GM12875 (cell line): ENCODE measurements at regions not wholly inside any gene's neighbourhood (a gene's known extent, or its start where the extent isn't known, plus 50 kb on each side); places are given as distances from the start of the nearest gene placed in this dataset.

Experiments used
- H3K4me3 ChIP-seq: one replicate; pipeline ENCODE4 v1.5.1; 2011; ENCODE audit warnings: low read depth, low read length, control low read depth
- CTCF ChIP-seq: IDR thresholded peaks from 2 replicates; pipeline ENCODE4 v1.5.1; 2011; ENCODE audit warnings: low read depth, mild to moderate bottlenecking, control low read depth, inconsistent platforms, low read length, moderate library complexity, borderline replicate concordance; ENCODE audit not compliant: insufficient read depth

GRCh38 chr17:13442361-13442760, 159.4 kb downstream of the HS3ST3A1 start:
- no peak overlapping the region for H3K4me3 ChIP-seq
- no peak for TF ChIP-seq CTCF

GRCh38 chr17:13441873-13442272, 159.9 kb downstream of the HS3ST3A1 start:
- no peak for TF ChIP-seq CTCF
- H3K4me3 ChIP-seq, result no peak overlapping the region

GRCh38 chr17:13437966-13438779, 163.6 kb downstream of the HS3ST3A1 start:
- no peak for TF ChIP-seq CTCF
- H3K4me3 ChIP-seq, result no peak overlapping the region

GRCh38 chr17:13435230-13435629, 166.5 kb downstream of the HS3ST3A1 start:
- H3K4me3 ChIP-seq, result no peak overlapping the region
- TF ChIP-seq CTCF, result no peak

- no peak overlapping the region for H3K4me3 ChIP-seq
- no peak for TF ChIP-seq CTCF
Measured at GRCh38 chr17:13429201-13429600, 172.5 kb downstream of the HS3ST3A1 start.

GRCh38 chr17:13428611-13429042, 173.1 kb downstream of the HS3ST3A1 start:
- H3K4me3 ChIP-seq, result no peak overlapping the region
- TF ChIP-seq CTCF, result no peak

- no peak for TF ChIP-seq CTCF
- no peak overlapping the region for H3K4me3 ChIP-seq
Measured at GRCh38 chr17:13426991-13427390, 174.7 kb downstream of the HS3ST3A1 start.
